Endodermal cell (in vitro differentiated cells): ENCODE measurements at regions not wholly inside any gene's neighbourhood (a gene's known extent, or its start where the extent isn't known, plus 50 kb on each side); places are given as distances from the start of the nearest gene placed in this dataset.

ENCODE experiments used
- DNase-seq: peaks from one replicate; pipeline ENCODE4 v3.0.0-alpha.2; 2017
- H3K27ac ChIP-seq: 2 replicates; pipeline ENCODE4 v1.5.1; 2013; ENCODE audit warnings: mild to moderate bottlenecking, low read depth, low read length, moderate library complexity
- H3K27me3 ChIP-seq: 2 replicates; pipeline ENCODE4 v1.6.1; 2013; ENCODE audit warnings: mild to moderate bottlenecking, low read length, moderate library complexity; ENCODE audit not compliant: insufficient read depth, control insufficient read depth, poor library complexity, severe bottlenecking
- H3K36me3 ChIP-seq: 2 replicates; pipeline ENCODE4 v1.7.0; 2013; ENCODE audit warnings: mild to moderate bottlenecking, low read length, moderate library complexity; ENCODE audit not compliant: control insufficient read depth, insufficient read depth
- H3K4me1 ChIP-seq: one replicate; pipeline ENCODE4 v1.7.0; 2013; ENCODE audit warnings: low read length; ENCODE audit not compliant: control insufficient read depth, insufficient read depth
- H3K4me3 ChIP-seq: 2 replicates; pipeline ENCODE4 v1.5.1; 2013; ENCODE audit warnings: mild to moderate bottlenecking, low read length, moderate library complexity
- H3K9ac ChIP-seq: 2 replicates; pipeline ENCODE4 v1.6.1; 2013; ENCODE audit warnings: mild to moderate bottlenecking, low read length, moderate library complexity; ENCODE audit not compliant: poor library complexity, severe bottlenecking; ENCODE audit errors: extremely low read depth
- H3K9me3 ChIP-seq: 2 replicates; pipeline ENCODE4 v1.6.1; 2013; ENCODE audit warnings: mild to moderate bottlenecking, low read length, moderate library complexity; ENCODE audit not compliant: control insufficient read depth
- H3K27ac Mint-ChIP-seq: 2 replicates; pipeline ENCODE4 v1.8.0; 2020; ENCODE audit warnings: mixed read lengths
- H3K27me3 Mint-ChIP-seq: 2 replicates; pipeline ENCODE4 v1.8.0; 2021; ENCODE audit warnings: mild to moderate bottlenecking, mixed read lengths; ENCODE audit not compliant: insufficient read depth
- H3K36me3 Mint-ChIP-seq: 2 replicates; pipeline ENCODE4 v1.8.0; 2020; ENCODE audit warnings: low read depth, mixed read lengths
- H3K4me1 Mint-ChIP-seq: 2 replicates; pipeline ENCODE4 v1.8.0; 2020; ENCODE audit warnings: mixed read lengths
- H3K4me3 Mint-ChIP-seq: 2 replicates; pipeline ENCODE4 v1.8.0; 2020; ENCODE audit warnings: mild to moderate bottlenecking, moderate library complexity, mixed read lengths
- H3K9me3 Mint-ChIP-seq: 2 replicates; pipeline ENCODE4 v1.8.0; 2020; ENCODE audit warnings: mild to moderate bottlenecking, mixed read lengths
- CTCF ChIP-seq: fragments of 200-600 bp; sonication (generic); conservative IDR thresholded peaks from 2 replicates; pipeline ENCODE4 v1.5.0; 2021; ENCODE audit warnings: antibody characterized with exemption, mild to moderate bottlenecking
- WGBS, 2 experiments: methylation state at CpG; one replicate each; pipeline versions ENCODE4 v1.1.5 to v1.1.7; 2013; ENCODE audit warnings: missing lambda C conversion rate in 2 of 2, mixed read lengths in 1 of 2; ENCODE audit not compliant: insufficient coverage in 1 of 2, insufficient read length in 1 of 2; 5-methylcytosine and 5-hydroxymethylcytosine counted together

GRCh38 chr10:120700426-120700825 lies 150.7 kb upstream of the WDR11 start:
- H3K27me3 Mint-ChIP-seq, result no peaks in the 10 kb centered on the region
- no peak for DNase-seq

GRCh38 chr10:120701381-120701780 lies 149.8 kb upstream of the WDR11 start:
- Mint-ChIP-seq H3K4me1 (no peaks in the 10 kb centered on the region), H3K27ac (no peak overlapping the region), H3K9me3 (peaks cover 18% of the 10 kb centered on the region), H3K4me3 (no peak overlapping the region), H3K27me3 (no peaks in the 10 kb centered on the region), H3K36me3 (peaks cover 2% of the 10 kb centered on the region)
- Histone ChIP-seq H3K9me3 (peaks cover 23% of the 10 kb centered on the region), H3K27me3 (no peaks in the 10 kb centered on the region), H3K27ac (no peak overlapping the region), H3K4me1 (no peaks in the 10 kb centered on the region), H3K36me3 (no peaks in the 10 kb centered on the region), H3K9ac (no peak overlapping the region), H3K4me3 (no peak overlapping the region)
- TF ChIP-seq CTCF, result no peak
- no peak for DNase-seq
- whole genome bisulfite sequencing, 2 experiments, result 95% methylated on average over 2 of the region's 2 CpGs; no CpG with 5 or more reads in 1 of the 2 experiments

More at GRCh38 chr10:120700426-120700825, 150.7 kb upstream of the WDR11 start:
- Mint-ChIP-seq H3K36me3 (peaks cover 2% of the 10 kb centered on the region), H3K27ac (no peak overlapping the region), H3K4me3 (no peak overlapping the region), H3K4me1 (no peaks in the 10 kb centered on the region), H3K9me3 (peaks cover 18% of the 10 kb centered on the region)
- TF ChIP-seq CTCF, result no peak
- Histone ChIP-seq H3K9me3 (peaks cover 23% of the 10 kb centered on the region), H3K27ac (no peak overlapping the region), H3K9ac (no peak overlapping the region), H3K36me3 (no peaks in the 10 kb centered on the region), H3K4me1 (no peaks in the 10 kb centered on the region), H3K4me3 (no peak overlapping the region), H3K27me3 (no peaks in the 10 kb centered on the region)
- WGBS, 2 experiments, result 93% methylated on average over 2 of the region's 2 CpGs

- H3K4me1 ChIP-seq, result no peaks in the 10 kb centered on the region
- no peak overlapping the region for H3K27ac Mint-ChIP-seq
- H3K4me1 Mint-ChIP-seq, result no peaks in the 10 kb centered on the region
- H3K27me3 ChIP-seq, result no peaks in the 10 kb centered on the region
- no peak overlapping the region for H3K4me3 Mint-ChIP-seq
- peaks cover 16% of the 10 kb centered on the region for H3K9me3 Mint-ChIP-seq
- H3K9ac ChIP-seq, result no peak overlapping the region
- H3K27ac ChIP-seq, result no peak overlapping the region
- H3K9me3 ChIP-seq, result peaks cover 19% of the 10 kb centered on the region
- no peaks in the 10 kb centered on the region for H3K36me3 ChIP-seq
- DNase-seq, result no peak
- TF ChIP-seq CTCF, result no peak
- H3K27me3 Mint-ChIP-seq, result no peaks in the 10 kb centered on the region
- no peak overlapping the region for H3K4me3 ChIP-seq
- H3K36me3 Mint-ChIP-seq, result peaks cover 2% of the 10 kb centered on the region
- no CpG with 5 or more reads among the region's 1 CpG for WGBS, 2 experiments
Measured at GRCh38 chr10:120702032-120702431, 149.1 kb upstream of the WDR11 start.
